Hematopoietic multipotent progenitor cell treated with erythropoietin and hydrocortisone succinate and interleukin-3 and kit ligand, for 4 days (in vitro differentiated cells): ENCODE measurements at regions not wholly inside any gene's neighbourhood (a gene's known extent, or its start where the extent isn't known, plus 50 kb on each side); places are given as distances from the start of the nearest gene placed in this dataset.
A peak's percentile ranks its signal among the peaks of the same experiment; 100 is the strongest.
"Not testable (repeated sequence)": the region's sequence is repeated elsewhere in the genome, so short reads cannot be mapped to it uniquely, and the experiment has no call there.

Source experiments
- DNase-seq: peaks from one replicate; pipeline ENCODE4 v3.0.0-alpha.2; 2015

DNA sequence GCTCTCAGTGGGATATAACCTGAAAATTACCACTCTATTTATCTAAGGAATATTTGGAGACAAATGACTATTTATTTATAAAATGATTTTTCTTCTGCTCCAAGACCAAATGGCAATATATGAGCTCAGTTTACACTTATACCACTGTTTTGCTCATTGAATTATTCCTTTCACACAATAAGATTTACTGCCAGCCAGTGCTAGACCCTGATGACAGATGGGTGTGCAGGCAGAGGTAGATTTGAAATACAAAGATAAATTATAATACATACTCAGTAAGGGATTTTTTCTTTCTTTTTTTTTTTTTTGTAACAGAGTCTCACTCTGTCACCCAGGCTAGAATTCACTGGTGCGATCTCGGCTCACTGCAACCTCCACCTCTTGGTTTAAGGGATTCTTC lies 980.3 kb downstream of the EPHA3 start:
- no peak for DNase-seq

DNA sequence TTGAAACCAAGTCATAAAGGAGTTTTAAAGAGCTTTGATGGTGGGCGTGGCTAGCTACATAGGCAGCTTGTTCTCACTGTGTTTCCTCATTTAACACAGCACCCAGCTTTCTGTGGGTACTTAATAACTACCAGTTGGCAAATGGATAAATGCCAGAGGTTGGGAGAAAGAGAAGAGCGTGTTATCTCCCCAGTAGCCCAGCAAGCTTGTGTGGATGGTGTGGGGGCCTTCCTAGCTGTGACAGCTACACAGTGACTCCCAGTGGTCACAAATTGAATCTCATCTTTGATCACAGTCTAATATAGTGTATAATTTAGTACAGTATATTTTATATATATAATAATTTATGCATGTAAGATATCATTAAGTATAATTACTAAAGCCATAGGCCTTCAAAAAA lies 984.1 kb downstream of the EPHA3 start:
- DNase-seq: peak; percentile 63

DNA sequence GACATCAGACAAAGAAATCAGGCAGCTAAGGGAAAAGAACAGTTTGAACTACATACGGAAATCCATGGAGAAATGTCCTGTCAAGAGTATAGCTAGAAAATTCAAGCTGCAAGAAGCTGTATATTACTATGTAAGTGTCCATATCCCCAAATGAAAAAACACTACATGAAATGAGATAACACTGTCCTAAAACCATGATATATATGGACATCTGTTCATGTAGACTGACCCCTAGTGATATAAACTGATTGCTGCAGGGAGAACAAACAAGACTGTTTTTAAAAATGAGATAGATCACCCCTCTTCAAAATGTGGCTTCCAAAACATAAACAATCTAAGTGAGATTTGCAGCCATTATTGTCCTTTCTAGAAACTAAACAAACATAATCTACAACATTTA lies 985.6 kb downstream of the EPHA3 start:
- DNase-seq: peak; percentile 54

DNA sequence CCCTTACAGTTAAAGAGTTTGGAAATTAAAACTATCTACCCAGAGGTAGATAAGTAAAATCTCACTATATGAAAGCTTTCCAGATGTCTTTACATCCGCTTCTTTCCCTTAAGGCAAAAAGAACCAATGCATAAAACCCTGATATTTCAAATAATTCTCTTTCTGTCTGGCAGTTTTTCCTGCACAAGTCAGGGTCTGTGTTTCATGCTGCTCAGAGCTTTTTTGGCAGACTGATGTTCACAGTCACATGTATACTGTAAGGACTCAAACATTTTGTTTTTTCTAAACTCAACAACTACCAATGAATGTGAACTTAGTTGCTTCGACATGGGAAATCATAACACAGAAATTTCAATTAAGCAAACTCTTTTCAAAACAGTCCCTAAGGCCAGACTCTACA lies 988.4 kb downstream of the EPHA3 start:
- DNase-seq: no peak

DNA sequence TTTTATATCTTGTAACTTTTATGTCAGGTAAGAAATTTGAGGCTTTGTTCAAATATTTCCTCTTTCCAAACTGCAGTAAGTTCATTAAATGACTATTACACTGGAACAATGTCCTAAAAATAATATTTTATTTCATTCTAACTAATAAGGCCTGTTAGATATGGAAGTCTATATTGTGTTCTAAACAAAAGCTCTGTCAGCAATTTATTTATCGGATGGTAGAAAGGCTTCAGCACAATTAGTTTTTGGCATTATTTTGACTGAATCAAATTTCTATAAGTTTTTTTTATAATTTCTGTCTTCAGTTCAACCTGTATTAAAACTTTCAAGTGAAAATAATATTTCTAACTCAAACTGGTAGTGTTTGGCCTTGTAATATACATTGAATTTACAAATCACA lies 992.1 kb downstream of the EPHA3 start:
- no peak for DNase-seq

DNA sequence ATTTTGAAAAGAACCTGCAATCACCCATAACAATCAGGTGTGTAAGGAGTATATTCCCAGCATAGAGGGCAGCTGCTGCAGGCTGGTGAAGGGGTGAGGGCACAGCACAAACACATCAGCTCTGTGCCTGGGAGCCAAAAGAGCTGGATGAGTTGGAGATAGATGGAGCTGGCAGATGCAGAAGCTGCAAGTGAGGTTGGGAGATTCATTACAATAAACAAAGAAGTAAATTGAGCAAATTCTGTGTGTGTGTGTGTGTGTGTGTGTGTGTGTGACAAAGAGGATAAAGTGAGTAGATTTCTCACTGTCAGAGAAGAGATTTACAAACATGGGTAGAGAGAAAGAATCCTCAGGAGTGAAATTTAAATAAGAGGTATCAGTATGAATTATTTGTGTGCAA lies 994.7 kb downstream of the EPHA3 start:
- DNase-seq: no peak

DNA sequence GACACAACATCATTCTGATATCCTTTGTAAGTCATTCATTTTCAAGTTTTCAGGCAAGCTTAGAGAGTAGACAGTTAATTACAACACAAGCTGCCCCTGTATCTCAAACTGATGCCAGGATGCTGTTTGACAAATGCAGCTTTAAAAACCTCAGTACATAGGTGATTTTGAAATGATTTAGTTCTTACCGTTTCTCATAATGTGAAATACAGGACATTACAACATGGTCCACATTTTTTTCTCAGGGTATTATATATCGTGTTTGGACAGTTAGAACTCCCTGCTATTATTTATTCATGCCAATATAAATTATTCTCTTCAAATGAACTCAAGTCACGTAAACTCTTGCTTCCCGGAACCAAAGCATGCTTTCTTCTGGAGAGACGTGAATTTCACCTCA lies 1013.9 kb downstream of the EPHA3 start:
- DNase-seq: no peak

DNA sequence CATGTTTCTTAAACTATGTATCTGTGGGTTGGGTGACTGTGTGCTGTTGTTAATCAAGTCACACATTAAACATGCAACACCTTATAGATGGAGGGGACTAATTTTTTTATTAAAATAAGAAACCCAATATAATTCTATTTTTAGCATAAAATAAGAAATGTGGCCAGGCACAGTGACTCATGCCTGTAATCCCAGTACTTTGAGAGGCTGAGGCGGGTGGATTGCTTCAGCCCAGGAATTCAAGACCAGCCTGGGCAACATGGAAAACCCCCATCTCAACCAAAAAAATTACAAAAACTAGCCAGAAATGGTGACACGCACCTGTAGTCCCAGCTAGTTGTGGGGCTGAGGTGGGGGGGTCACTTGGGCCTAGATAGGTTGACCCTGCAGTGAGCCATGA lies 1021.0 kb downstream of the EPHA3 start:
- no peak for DNase-seq

DNA sequence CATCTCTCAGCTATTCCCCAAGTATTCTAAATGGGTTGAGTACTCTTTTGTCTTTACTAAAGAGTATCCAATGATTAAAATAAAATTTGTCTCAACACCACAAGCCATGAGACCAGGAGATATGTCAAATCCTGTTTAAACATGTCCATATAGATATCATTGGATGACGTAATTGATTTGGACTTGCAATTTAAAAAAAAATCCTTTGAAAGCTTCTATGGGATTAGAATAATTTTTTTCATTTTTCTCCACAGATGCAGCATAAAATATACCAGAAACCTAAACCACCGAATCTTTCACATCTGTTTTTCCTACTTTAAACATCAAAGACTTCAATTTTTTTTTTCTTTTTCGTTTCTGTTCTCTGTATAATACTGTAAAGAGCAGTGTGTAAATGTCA lies 1022.3 kb downstream of the EPHA3 start:
- no peak for DNase-seq

DNA sequence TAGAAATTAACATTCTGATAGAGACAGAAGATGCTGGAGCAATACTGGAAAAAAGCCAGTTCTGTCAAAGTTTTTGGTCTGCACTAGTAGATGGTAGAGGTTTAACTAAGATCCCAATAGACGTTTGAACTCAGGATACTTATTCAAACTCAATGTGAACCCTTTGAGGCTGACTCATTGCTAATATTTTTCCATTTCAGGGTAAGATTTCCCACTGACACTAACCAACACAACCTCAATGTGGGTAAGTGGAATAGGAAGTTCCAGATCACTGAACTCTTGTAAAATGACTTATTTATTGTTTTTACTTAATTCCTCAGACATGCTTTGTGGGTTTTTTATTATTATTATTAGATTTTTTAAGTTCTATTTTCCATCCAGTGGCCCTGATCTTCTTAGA lies 1024.8 kb downstream of the EPHA3 start:
- no peak for DNase-seq

DNA sequence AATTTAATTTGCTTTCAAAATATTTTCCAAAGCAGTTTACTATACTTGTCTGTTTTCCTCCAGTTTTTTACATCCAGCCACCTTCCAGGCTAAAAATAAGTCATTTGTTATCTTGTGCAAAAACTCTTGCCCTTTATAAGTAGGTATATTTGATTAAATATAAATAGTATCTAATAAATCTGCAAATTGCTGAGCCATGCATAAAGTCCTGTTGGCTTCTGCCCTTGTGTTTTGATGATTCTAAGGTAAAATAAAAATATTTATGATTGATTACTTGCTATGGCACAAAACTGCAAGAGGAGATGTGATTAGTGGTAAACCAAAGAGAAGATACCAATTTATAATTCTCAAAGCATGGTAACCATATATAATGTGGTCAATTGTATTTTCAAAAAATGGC lies 1026.7 kb downstream of the EPHA3 start:
- no peak for DNase-seq

DNA sequence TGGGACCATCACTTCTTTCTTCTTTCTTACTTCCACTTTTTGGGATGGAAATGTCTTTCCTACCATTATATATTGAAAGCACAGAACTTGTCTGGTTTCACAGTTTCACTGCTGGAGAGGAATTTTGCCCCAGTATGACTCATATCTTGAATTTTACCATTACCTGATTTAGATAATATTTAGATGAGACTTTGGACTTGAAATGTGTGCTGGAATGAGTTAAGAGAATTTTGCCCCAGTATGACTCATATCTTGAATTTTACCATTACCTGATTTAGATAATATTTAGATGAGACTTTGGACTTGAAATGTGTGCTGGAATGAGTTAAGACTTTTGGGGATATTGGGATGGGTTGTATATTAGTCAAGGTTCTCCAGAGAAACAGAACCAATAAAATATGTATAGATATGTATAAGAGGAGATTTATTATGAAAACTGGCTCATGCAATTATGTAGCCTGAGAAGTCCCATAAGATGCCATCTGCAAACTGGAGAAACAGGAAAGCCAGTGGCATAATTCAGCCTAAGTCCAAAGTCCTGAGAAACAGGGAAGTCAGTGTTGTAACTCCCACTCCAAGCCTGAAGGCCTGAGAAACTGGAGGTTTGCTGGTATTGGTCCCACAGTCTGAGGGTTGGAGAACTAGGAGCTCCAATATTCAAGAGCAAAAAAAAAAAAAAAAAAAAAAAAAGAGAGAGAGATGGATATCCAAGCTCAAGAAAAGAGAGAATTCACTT lies 1029.2 kb downstream of the EPHA3 start:
- no peak for DNase-seq

DNA sequence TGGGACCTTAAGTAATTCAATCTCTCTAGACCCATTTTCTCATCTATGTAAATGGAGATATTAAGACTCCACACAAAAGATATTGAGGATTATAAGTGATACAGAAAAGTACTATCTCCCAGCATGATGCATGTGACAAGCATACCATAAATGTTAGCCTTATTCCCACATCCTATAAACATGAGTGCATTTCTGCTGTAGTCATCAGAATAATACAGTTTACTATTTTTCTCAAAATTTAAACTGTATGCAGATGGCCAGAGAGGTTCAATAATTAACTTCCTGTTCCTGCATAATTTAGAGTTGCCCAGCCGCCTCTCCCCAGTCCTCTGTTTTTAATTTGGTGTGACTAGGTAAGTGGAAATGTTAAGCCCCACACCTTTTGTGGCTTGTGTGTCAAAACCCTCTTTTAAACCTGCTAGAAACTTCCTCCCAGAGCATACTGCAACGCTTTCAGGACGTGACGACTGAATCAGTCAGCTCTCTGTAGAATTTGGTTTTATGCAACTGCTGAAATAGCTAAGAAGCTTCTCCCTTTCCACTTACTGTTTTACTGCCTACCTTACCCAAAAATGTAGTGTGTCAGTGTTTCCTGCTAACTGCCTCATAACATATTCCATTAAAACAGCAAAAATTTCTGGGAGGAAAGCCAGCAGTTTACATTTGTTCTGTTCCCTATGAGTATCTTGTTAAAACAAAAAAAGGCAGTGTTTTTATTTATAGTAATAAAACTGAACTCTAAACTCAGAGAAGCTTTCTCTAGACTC lies 1037.9 kb downstream of the EPHA3 start:
- no peak for DNase-seq

DNA sequence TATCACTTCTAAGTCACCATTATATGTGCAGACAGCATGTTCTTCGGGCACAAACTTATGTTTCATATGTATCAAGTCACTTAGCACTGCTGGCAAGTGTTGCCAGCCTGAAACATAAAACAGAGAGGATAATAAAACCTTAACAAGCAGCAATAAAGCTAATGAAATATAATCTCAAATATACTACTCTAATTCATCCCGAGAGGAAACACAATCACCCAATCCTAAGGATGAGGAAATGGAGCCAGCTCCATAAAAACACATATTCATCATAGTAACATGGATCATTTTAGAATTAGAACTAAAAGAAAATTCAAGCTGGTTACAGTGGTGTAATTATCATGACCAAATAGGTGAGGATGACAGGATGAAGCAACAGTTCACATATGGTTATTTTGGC lies 1072.7 kb downstream of the EPHA3 start:
- DNase-seq: no peak

DNA sequence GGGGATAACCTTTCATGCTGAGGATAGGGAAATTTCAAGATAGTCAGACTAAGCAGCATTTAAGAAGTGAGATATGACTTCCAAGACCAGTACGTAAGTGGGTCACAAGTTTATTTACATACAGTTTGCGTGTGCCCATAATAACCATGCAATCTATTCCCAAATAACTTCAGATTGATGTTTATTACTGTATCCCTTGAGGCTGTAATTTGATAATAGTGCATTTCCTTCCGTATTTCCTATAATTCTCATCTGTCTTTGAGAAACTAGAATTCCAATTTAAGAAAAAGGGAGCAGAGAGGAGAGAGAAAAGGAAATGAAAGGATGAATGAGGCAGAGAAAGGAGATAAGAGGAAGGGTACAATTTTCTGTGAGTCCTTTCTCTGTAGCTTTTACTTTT lies 1073.1 kb downstream of the EPHA3 start:
- DNase-seq: no peak

DNA sequence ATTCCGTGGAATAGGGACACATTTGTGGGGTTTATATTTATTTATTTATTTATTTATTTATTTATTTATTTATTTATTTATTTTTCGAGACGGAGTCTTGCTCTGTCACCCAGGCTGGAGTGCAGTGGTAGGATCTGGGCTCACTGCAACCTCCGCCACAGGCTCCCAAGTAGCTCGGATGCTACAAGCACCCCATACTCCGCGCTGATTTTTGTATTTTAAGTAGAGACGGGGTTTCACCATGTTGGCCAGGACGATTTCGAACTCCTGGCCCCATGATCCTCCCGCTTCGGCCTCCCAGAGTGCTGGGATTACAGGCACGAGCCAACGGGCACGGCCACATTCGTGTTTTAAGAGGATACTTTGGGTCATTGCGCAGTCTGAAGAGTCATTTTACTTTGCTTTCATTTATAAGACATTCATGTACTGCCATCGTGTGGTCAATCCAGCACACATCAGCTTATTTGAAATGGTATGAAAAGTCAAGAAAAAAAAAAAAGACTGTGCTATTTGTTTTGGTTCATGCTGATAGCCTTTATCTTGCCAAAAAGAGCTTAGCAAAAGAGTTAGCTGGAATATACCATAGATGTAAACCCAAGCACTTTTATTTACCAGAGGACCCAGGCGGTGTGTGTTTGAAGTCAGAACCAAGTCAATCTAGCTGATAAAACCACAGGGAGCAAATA lies 1075.0 kb downstream of the EPHA3 start:
- DNase-seq: peak; percentile 46

DNA sequence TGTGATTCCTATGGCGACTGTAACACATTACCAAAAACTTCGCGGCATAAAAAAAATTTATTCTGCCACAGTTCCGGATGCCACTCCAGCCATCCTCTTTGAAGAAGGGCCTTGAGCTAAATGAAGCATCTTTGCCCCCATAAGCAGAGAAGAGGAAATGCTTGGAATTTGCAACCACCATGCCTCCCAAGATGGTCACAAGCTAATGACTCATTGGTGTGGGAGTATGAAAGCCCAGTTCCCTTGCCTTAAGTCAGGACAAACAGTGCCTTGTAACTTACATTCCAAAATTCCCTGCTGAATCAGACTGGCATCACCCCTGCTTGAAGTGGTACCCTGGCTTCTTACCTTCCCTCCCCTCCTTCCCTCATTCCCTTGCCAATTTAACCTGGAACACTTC lies 1077.4 kb downstream of the EPHA3 start:
- no peak for DNase-seq

DNA sequence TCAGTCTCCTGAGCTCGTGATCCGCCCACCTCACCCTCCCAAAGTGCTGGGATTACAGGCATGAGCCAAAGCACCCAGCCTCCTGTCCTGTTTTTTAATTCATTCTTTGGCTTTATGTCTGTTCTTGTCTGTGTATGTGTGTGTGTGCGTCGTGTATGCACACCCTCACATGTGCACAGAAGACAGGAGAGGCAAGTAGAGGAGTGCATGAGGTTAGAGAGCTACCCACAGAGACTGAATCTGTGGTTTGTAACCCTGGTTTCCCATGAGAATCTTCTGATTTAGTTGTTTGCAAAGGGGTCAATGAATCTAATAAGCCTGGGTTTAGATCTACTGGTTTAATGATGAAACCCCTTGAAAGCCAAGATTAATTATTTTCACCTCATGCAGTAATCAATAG lies 1090.0 kb downstream of the EPHA3 start:
- DNase-seq: not testable (repeated sequence)

DNA sequence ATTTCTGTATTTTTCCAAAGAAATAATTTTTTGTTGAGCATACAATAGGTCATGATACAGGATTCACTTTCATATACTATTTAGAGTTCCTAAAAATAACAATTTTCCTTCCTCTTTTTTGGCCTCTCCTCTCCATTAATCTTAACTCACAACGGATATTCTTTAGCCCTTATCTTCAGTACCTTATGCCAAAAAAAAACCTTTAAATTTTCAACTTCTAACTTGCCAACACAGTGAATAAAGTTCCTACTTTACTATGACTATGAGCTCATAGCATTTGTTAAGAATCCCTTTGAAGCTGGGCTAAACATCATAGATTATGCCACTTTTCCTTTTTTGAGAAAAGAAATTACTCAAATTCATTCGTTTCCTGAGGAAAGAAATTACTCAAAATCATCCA lies 1095.5 kb downstream of the EPHA3 start:
- DNase-seq: peak; percentile 60

DNA sequence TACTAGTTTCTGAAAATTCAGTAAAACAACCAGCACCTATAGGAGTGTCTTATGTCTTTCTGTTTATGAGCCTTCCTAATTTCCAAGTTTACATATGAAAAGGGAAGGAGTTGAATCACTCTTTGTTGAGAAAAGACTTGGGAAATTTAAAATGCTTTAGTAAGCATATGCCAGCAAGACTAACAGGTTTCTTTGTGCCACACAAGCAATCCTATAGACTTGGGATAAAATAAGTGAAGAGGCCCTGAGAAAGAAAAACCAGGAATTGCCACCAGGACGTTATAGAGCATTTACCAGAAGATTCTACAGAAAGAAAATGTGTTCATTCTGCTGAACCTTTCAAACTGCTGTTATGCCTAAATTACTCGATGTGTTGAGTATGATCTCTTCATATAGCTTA lies 1099.1 kb downstream of the EPHA3 start:
- not testable (repeated sequence) for DNase-seq

DNA sequence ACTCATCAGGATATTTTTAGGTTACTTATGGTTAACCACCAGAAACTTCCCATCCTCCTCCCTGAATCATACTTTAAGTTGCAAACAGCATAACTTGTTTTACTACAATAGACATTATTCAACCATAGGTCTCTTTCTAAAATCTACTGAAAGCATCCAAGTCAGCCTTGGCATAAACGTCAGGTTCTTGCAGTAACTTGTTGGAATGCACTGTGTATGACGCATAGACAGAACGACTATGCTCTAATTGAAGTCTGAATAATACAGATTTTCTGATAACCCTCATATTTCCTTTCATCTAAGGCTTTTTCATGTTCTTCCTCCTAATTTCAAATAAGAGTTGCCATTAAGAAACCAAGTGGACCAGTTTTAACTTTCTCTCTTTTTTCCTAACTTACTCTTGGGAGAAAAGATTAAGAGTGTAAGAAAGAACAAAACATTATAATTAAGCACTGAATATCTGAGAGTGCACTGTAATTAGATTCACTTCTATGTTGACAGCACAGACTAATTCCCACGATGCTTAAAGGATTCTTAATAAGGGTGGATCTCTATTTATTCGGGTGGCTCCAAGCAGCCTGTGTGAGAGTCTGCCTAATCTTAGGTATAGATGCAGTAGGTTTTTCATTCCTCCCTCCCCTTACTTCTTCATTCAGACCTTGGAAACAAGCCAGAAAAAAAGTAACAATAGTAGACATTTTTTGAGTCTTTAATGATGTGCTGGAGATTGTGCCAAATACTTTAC lies 1100.1 kb downstream of the EPHA3 start:
- not testable (repeated sequence) for DNase-seq

DNA sequence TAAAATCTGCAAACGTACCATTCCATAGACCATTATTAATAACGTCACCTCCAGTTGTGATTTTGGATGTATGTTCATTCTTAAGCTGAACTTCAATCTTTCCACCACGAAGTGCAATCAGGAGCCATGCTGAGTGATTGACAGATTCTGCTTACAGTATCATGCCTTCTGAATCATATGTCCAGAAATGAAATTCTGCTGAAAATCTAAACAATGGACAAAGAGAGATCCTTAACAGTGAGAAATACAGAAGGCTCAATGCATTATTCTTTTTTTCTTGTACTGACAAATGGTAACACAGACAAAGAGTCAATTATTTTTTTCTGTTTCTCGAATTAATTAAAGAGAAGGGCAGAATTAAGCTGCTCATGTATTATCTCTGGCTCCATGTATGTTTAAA lies 1114.5 kb downstream of the EPHA3 start:
- no peak for DNase-seq

DNA sequence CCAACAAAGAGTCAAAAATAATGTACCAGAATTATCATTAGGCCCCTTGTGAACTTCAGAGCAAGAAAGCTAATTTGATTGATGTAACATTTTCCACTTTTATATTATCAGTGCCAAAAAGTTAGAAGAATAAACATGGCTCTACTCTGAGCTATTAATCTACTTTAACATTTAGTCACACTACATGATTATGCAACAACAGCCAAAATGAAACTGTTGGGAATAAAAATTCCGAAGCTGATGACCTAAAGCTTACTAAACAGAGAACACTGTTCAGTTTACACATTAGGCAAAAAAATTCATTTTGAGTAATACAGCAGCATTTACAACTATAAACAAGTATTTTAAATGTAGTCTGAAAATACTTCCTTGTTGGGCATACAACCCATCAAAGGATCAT lies 1134.1 kb downstream of the EPHA3 start:
- DNase-seq: no peak
